Activated CD4-positive, alpha-beta T cell treated with anti-CD3 and anti-CD28 coated beads for 36 hours (primary cell): ENCODE measurements at regions not wholly inside any gene's neighbourhood (a gene's known extent, or its start where the extent isn't known, plus 50 kb on each side); places are given as distances from the start of the nearest gene placed in this dataset.

Experiments
- ATAC-seq: fragments of 200-7000 bp; cut with Tn5 transposase; one replicate; pipeline ENCODE4 v1.10.0; 2021; ENCODE audit warnings: mild to moderate bottlenecking, moderate library complexity
- CTCF ChIA-PET: fragments of 350-600 bp; sonication (Branson Sonifier 250); formaldehyde crosslinking; loops from one replicate; lab custom pipeline; 2021; ENCODE audit warnings: antibody characterized with exemption; lab: Charles Lee
- POLR2A ChIA-PET: fragments of 350-600 bp; sonication (Branson Sonifier 250); formaldehyde crosslinking; loops from one replicate; lab custom pipeline; 2021; ENCODE audit warnings: antibody characterized with exemption, inconsistent platforms; lab: Charles Lee
- DNase-seq: peaks from one replicate; pipeline ENCODE4 v3.0.0-alpha.2; 2020
- H3K27ac Mint-ChIP-seq: one replicate; pipeline ENCODE4 v1.8.0; 2021; ENCODE audit warnings: mixed read lengths
- H3K27me3 Mint-ChIP-seq: one replicate; pipeline ENCODE4 v1.8.0; 2021; ENCODE audit warnings: mixed read lengths
- H3K36me3 Mint-ChIP-seq: one replicate; pipeline ENCODE4 v1.8.0; 2021; ENCODE audit warnings: low read depth, mixed read lengths
- H3K4me1 Mint-ChIP-seq: one replicate; pipeline ENCODE4 v1.8.0; 2021; ENCODE audit warnings: mixed read lengths
- H3K4me3 Mint-ChIP-seq: one replicate; pipeline ENCODE4 v1.8.0; 2021; ENCODE audit warnings: mild to moderate bottlenecking, moderate library complexity, mixed read lengths
- H3K9me3 Mint-ChIP-seq: one replicate; pipeline ENCODE4 v1.8.0; 2021; ENCODE audit warnings: low read depth, mixed read lengths
- intact Hi-C, 2 experiments: fragments of 100-400 bp; cut with DNase I in 1 of 2; cut with micrococcal nuclease in 1 of 2; formaldehyde crosslinking; loops; one replicate each; pipeline versions ENCODE4 v1.14.2 to v1.15.1; 2022 to 2024; cut with DNase I, micrococcal nuclease

- POLR2A ChIA-PET = no interaction called here
- CTCF ChIA-PET = no interaction called here
These were observed 60.3 kb downstream of the SEC61B start for GRCh38 chr9:99282406-99282805.

GRCh38 chr9:99285965-99286364 lies 63.9 kb downstream of the SEC61B start:
- DNase-seq (no peak), ATAC-seq (no peak)
- Mint-ChIP-seq H3K36me3 (no peaks in the 10 kb centered on the region), H3K9me3 (no peaks in the 10 kb centered on the region), H3K4me1 (peaks cover 6% of the 10 kb centered on the region), H3K4me3 (no peak overlapping the region), H3K27me3 (peaks cover 3% of the 10 kb centered on the region), H3K27ac (no peak overlapping the region)
- ChIA-PET CTCF (interaction anchor here (0.5 kb wide), 1 partner anchor 684 kb away, joined by 3 read pairs; no protein-coding TSS in a partner anchor), POLR2A (interaction anchor here (0.6 kb wide), 1 partner anchor 64 kb away, joined by 4 read pairs; the partner anchor contains the start of gene ALG2)
- intact Hi-C loops = no loop called here

More at GRCh38 chr9:99282406-99282805, 60.3 kb downstream of the SEC61B start:
- Mint-ChIP-seq H3K36me3 (no peaks in the 10 kb centered on the region), H3K4me3 (no peak overlapping the region), H3K4me1 (peaks cover 6% of the 10 kb centered on the region), H3K27me3 (peaks cover 3% of the 10 kb centered on the region), H3K27ac (no peak overlapping the region), H3K9me3 (no peaks in the 10 kb centered on the region)
- ATAC-seq = no peak
- intact Hi-C loops = no loop called here
- DNase-seq = no peak

GRCh38 chr9:99286536-99286935 lies 64.5 kb downstream of the SEC61B start:
- Mint-ChIP-seq H3K9me3 (no peaks in the 10 kb centered on the region), H3K4me3 (no peak overlapping the region), H3K27ac (no peak overlapping the region), H3K4me1 (peaks cover 6% of the 10 kb centered on the region), H3K36me3 (no peaks in the 10 kb centered on the region), H3K27me3 (peaks cover 3% of the 10 kb centered on the region)
- CTCF ChIA-PET = interaction anchor here (0.5 to 0.8 kb wide), 3 partner anchors 62 to 683 kb away, joined by 3 read pairs; no protein-coding TSS in a partner anchor
- POLR2A ChIA-PET = interaction anchor here (0.6 kb wide), 1 partner anchor 65 kb away, joined by 4 read pairs; the partner anchor contains the start of gene ALG2
- intact Hi-C loops = no loop called here
- no peak for ATAC-seq
- no peak for DNase-seq

- Mint-ChIP-seq H3K36me3 (no peaks in the 10 kb centered on the region), H3K27me3 (peaks cover 5% of the 10 kb centered on the region), H3K9me3 (no peaks in the 10 kb centered on the region), H3K4me1 (peaks cover 6% of the 10 kb centered on the region), H3K27ac (no peak overlapping the region), H3K4me3 (no peak overlapping the region)
- CTCF ChIA-PET = interaction anchor here (0.5 kb wide), 1 partner anchor 439 kb away, joined by 4 read pairs; no protein-coding TSS in a partner anchor
- DNase-seq = no peak
- intact Hi-C loops = no loop called here
- ATAC-seq = no peak
- POLR2A ChIA-PET = no interaction called here
These were observed 65.6 kb downstream of the SEC61B start for GRCh38 chr9:99287641-99288040.

- Mint-ChIP-seq H3K27ac (no peak overlapping the region), H3K4me3 (no peak overlapping the region), H3K4me1 (peaks cover 6% of the 10 kb centered on the region), H3K9me3 (no peaks in the 10 kb centered on the region), H3K36me3 (no peaks in the 10 kb centered on the region), H3K27me3 (peaks cover 5% of the 10 kb centered on the region)
- no peak for DNase-seq
- CTCF ChIA-PET = no interaction called here
- intact Hi-C loops = no loop called here
- no peak for ATAC-seq
- POLR2A ChIA-PET = no interaction called here
These were observed 66.7 kb downstream of the SEC61B start for GRCh38 chr9:99288830-99289229.

GRCh38 chr9:99294850-99295461 lies 72.9 kb downstream of the SEC61B start:
- no peaks in the 10 kb centered on the region for H3K4me1 Mint-ChIP-seq
- intact Hi-C loops = no loop called here
- DNase-seq (no peak), ATAC-seq (no peak)
- H3K9me3 Mint-ChIP-seq = no peaks in the 10 kb centered on the region
- ChIA-PET CTCF (no interaction called here), POLR2A (no interaction called here)
- no peaks in the 10 kb centered on the region for H3K36me3 Mint-ChIP-seq
- no peak overlapping the region for H3K4me3 Mint-ChIP-seq
- H3K27ac Mint-ChIP-seq = no peak overlapping the region
- H3K27me3 Mint-ChIP-seq = peaks cover 4% of the 10 kb centered on the region

- peaks cover 4% of the 10 kb centered on the region for H3K27me3 Mint-ChIP-seq
- ChIA-PET POLR2A (no interaction called here), CTCF (interaction anchor here (0.6 kb wide), 1 partner anchor 156 kb away, joined by 4 read pairs; no protein-coding TSS in a partner anchor)
- no peak overlapping the region for H3K4me3 Mint-ChIP-seq
- DNase-seq (peak; percentile 24), ATAC-seq (peak; percentile 26)
- H3K9me3 Mint-ChIP-seq = no peaks in the 10 kb centered on the region
- no peak overlapping the region for H3K27ac Mint-ChIP-seq
- H3K4me1 Mint-ChIP-seq = no peaks in the 10 kb centered on the region
- intact Hi-C loops = no loop called here
- no peaks in the 10 kb centered on the region for H3K36me3 Mint-ChIP-seq
These were observed 74.3 kb downstream of the SEC61B start for GRCh38 chr9:99296291-99296951.

- ChIA-PET POLR2A (no interaction called here), CTCF (no interaction called here)
- H3K27ac Mint-ChIP-seq = no peak overlapping the region
- no peaks in the 10 kb centered on the region for H3K36me3 Mint-ChIP-seq
- H3K27me3 Mint-ChIP-seq = peaks cover 5% of the 10 kb centered on the region
- H3K4me1 Mint-ChIP-seq = peaks cover 2% of the 10 kb centered on the region
- DNase-seq (no peak), ATAC-seq (no peak)
- no peaks in the 10 kb centered on the region for H3K9me3 Mint-ChIP-seq
- intact Hi-C loops = no loop called here
- H3K4me3 Mint-ChIP-seq = no peak overlapping the region
These were observed 76.5 kb downstream of the SEC61B start for GRCh38 chr9:99298614-99299013.

GRCh38 chr9:99299211-99300102 lies 77.4 kb downstream of the SEC61B start:
- Mint-ChIP-seq H3K36me3 (no peaks in the 10 kb centered on the region), H3K27ac (no peak overlapping the region), H3K4me3 (no peak overlapping the region), H3K9me3 (no peaks in the 10 kb centered on the region), H3K27me3 (peaks cover 5% of the 10 kb centered on the region), H3K4me1 (peaks cover 2% of the 10 kb centered on the region)
- intact Hi-C loops = no loop called here
- POLR2A ChIA-PET = no interaction called here
- CTCF ChIA-PET = interaction anchor here (0.6 kb wide), 1 partner anchor 21 kb away, joined by 3 read pairs; no protein-coding TSS in a partner anchor
- no peak for ATAC-seq
- DNase-seq = no peak

GRCh38 chr9:99300103-99300439 lies 78.0 kb downstream of the SEC61B start:
- no peaks in the 10 kb centered on the region for H3K9me3 Mint-ChIP-seq
- H3K36me3 Mint-ChIP-seq = no peaks in the 10 kb centered on the region
- intact Hi-C loops = no loop called here
- H3K27ac Mint-ChIP-seq = no peak overlapping the region
- H3K27me3 Mint-ChIP-seq = peaks cover 5% of the 10 kb centered on the region
- ChIA-PET CTCF (no interaction called here), POLR2A (no interaction called here)
- ATAC-seq = no peak
- H3K4me3 Mint-ChIP-seq = no peak overlapping the region
- peaks cover 2% of the 10 kb centered on the region for H3K4me1 Mint-ChIP-seq
- no peak for DNase-seq

- DNase-seq (no peak), ATAC-seq (no peak)
- no peak overlapping the region for H3K27ac Mint-ChIP-seq
- H3K36me3 Mint-ChIP-seq = no peaks in the 10 kb centered on the region
- ChIA-PET CTCF (no interaction called here), POLR2A (no interaction called here)
- intact Hi-C loops = no loop called here
- H3K4me3 Mint-ChIP-seq = no peak overlapping the region
- no peaks in the 10 kb centered on the region for H3K9me3 Mint-ChIP-seq
- H3K27me3 Mint-ChIP-seq = peaks cover 3% of the 10 kb centered on the region
- H3K4me1 Mint-ChIP-seq = peaks cover 2% of the 10 kb centered on the region
These were observed 78.5 kb downstream of the SEC61B start for GRCh38 chr9:99300603-99301002.
